ENCODE measurements at regions not wholly inside any gene's neighbourhood (a gene's known extent, or its start where the extent isn't known, plus 50 kb on each side); places are given as distances from the start of the nearest gene placed in this dataset.

- no peak overlapping the region for H3K4me3 ChIP-seq
Observed at GRCh38 chr9:12612211-12612770, 80.9 kb upstream of the TYRP1 start.

DNA sequence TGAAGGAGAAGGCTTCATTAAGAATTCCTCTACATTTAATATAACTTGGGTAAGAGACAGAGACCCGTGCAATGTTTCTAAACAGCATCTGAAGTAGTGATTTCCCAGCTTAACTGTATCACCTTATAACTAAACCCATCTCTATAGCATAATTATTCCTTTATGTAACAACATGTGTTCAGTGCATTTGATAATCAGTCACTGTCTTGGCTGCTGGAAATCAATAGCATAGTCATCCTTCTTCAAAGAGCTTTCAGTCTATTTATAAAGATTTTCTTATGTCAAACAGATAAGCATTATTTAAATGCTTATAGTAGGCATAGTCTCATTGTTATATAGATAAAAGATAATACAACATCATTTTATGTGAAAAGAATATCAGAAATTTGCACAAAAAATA lies 80.1 kb upstream of the TYRP1 start:
- DNase-seq: no peak
- Histone ChIP-seq H3K27me3 (no peaks in the 10 kb centered on the region), H3K36me3 (no peaks in the 10 kb centered on the region), H3K27ac (no peak overlapping the region), H3K4me1 (no peaks in the 10 kb centered on the region), H3K9me3 (no peaks in the 10 kb centered on the region), H3K4me3 (no peak overlapping the region)
- TF ChIP-seq EP300 (IDR thresholded peaks at IDR 0.05; ENCODE audit: low read depth) (no peak), POLR2A (IDR thresholded peaks at IDR 0.05) (no peak), POLR2AphosphoS5 (IDR thresholded peaks at IDR 0.05) (no peak), CTCF (IDR thresholded peaks at IDR 0.05) (no peak)
- 68 to 69% methylated on average over 1 of the region's 1 CpG for WGBS, 2 donors (ENCODE audit: low coverage in 1 of 2)
- intact Hi-C loops (cut with DNase I; ENCODE audit: low total_unique reads): no loop called here
- in situ Hi-C loops (cut with MboI; ENCODE audit: low pct_ligation_motif_present in 1 of 4, low pct_unique_long_range_greater_than_20kb in 1 of 4, low sequenced_read_pairs in 3 of 4): no loop called here

More at GRCh38 chr9:12612211-12612770, 80.9 kb upstream of the TYRP1 start:
- WGBS, 2 donors (ENCODE audit: low coverage in 1 of 2): 45 to 56% methylated on average over 4 of the region's 4 CpGs
- Histone ChIP-seq H3K4me1 (no peaks in the 10 kb centered on the region), H3K27ac (no peak overlapping the region), H3K27me3 (no peaks in the 10 kb centered on the region), H3K36me3 (no peaks in the 10 kb centered on the region), H3K9me3 (no peaks in the 10 kb centered on the region)
- DNase-seq: no peak
- in situ Hi-C loops (cut with MboI; ENCODE audit: low pct_ligation_motif_present in 1 of 4, low pct_unique_long_range_greater_than_20kb in 1 of 4, low sequenced_read_pairs in 3 of 4) (no loop called here), intact Hi-C loops (cut with DNase I; ENCODE audit: low total_unique reads) (no loop called here)
- TF ChIP-seq EP300 (IDR thresholded peaks at IDR 0.05; ENCODE audit: low read depth) (no peak), POLR2AphosphoS5 (IDR thresholded peaks at IDR 0.05) (no peak), CTCF (IDR thresholded peaks at IDR 0.05) (no peak), POLR2A (IDR thresholded peaks at IDR 0.05) (no peak)

GRCh38 chr9:12614488-12614887 lies 78.7 kb upstream of the TYRP1 start:
- H3K9me3 ChIP-seq: no peaks in the 10 kb centered on the region
- in situ Hi-C loops (cut with MboI; ENCODE audit: low pct_ligation_motif_present in 1 of 4, low pct_unique_long_range_greater_than_20kb in 1 of 4, low sequenced_read_pairs in 3 of 4) (no loop called here), intact Hi-C loops (cut with DNase I; ENCODE audit: low total_unique reads) (no loop called here)
- no peak for DNase-seq
- no peak overlapping the region for H3K4me3 ChIP-seq
- H3K27me3 ChIP-seq: no peaks in the 10 kb centered on the region
- TF ChIP-seq POLR2A (IDR thresholded peaks at IDR 0.05): no peak
- TF ChIP-seq CTCF (IDR thresholded peaks at IDR 0.05): no peak
- TF ChIP-seq EP300 (IDR thresholded peaks at IDR 0.05; ENCODE audit: low read depth): no peak
- TF ChIP-seq POLR2AphosphoS5 (IDR thresholded peaks at IDR 0.05): no peak
- H3K27ac ChIP-seq: no peak overlapping the region
- H3K4me1 ChIP-seq: no peaks in the 10 kb centered on the region
- H3K36me3 ChIP-seq: no peaks in the 10 kb centered on the region
- 62 to 63% methylated on average over 3 of the region's 3 CpGs for WGBS, 2 donors (ENCODE audit: low coverage in 1 of 2)

DNA sequence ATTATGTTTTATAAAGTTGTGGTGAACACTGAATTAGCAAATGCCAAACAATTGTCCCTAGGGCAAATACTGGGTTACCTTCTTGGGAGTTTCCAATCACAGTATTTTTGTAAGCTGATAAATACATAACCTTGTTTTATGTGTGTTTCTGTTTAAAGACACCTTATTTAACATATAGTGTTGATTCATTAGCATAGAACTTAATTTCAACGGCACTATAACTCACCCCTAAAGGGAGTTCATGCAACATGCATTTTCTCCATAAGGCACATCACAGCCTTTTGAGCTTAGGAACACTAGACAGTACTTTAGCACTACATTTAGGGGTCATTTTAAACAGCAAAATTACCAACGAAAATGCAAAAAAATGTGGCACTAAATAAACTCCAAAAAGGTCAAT lies 74.2 kb upstream of the TYRP1 start:
- no peaks in the 10 kb centered on the region for H3K4me1 ChIP-seq
- intact Hi-C loops (cut with DNase I; ENCODE audit: low total_unique reads): no loop called here
- 33 to 40% methylated on average over 2 of the region's 2 CpGs for WGBS, 2 donors (ENCODE audit: low coverage in 1 of 2)

GRCh38 chr9:12625844-12626243 lies 67.3 kb upstream of the TYRP1 start:
- in situ Hi-C loops (cut with MboI; ENCODE audit: low pct_ligation_motif_present in 1 of 4, low pct_unique_long_range_greater_than_20kb in 1 of 4, low sequenced_read_pairs in 3 of 4): no loop called here
- Histone ChIP-seq H3K4me1 (no peaks in the 10 kb centered on the region), H3K9me3 (no peaks in the 10 kb centered on the region), H3K27ac (no peak overlapping the region), H3K27me3 (no peaks in the 10 kb centered on the region), H3K4me3 (no peak overlapping the region), H3K36me3 (no peaks in the 10 kb centered on the region)
- WGBS, 2 donors (ENCODE audit: low coverage in 1 of 2): 60 to 84% methylated on average over 1 of the region's 1 CpG
- no peak for TF ChIP-seq CTCF (IDR thresholded peaks at IDR 0.05)
- TF ChIP-seq EP300 (IDR thresholded peaks at IDR 0.05; ENCODE audit: low read depth): no peak
- TF ChIP-seq POLR2AphosphoS5 (IDR thresholded peaks at IDR 0.05): no peak
- no peak for TF ChIP-seq POLR2A (IDR thresholded peaks at IDR 0.05)
- intact Hi-C loops (cut with DNase I; ENCODE audit: low total_unique reads): no loop called here
- no peak for DNase-seq

More for the DNA sequence above, 74.2 kb upstream of the TYRP1 start:
- Histone ChIP-seq H3K27ac (no peak overlapping the region), H3K9me3 (no peaks in the 10 kb centered on the region), H3K4me3 (no peak overlapping the region), H3K27me3 (no peaks in the 10 kb centered on the region), H3K36me3 (no peaks in the 10 kb centered on the region)
- DNase-seq: no peak
- in situ Hi-C loops (cut with MboI; ENCODE audit: low pct_ligation_motif_present in 1 of 4, low pct_unique_long_range_greater_than_20kb in 1 of 4, low sequenced_read_pairs in 3 of 4): no loop called here
- TF ChIP-seq POLR2A (IDR thresholded peaks at IDR 0.05) (no peak), POLR2AphosphoS5 (IDR thresholded peaks at IDR 0.05) (no peak)

All from transverse colon (tissue), 4 donors.